Neural cell (in vitro differentiated cells): ENCODE measurements at regions not wholly inside any gene's neighbourhood (a gene's known extent, or its start where the extent isn't known, plus 50 kb on each side); places are given as distances from the start of the nearest gene placed in this dataset.

Experiments
- H2AFZ ChIP-seq: fragments of 200-600, 300-800 bp; sonication (generic), shearing (Covaris generic); 2 replicates; pipeline ENCODE4 v1.6.0; 2014; ENCODE audit warnings: low read depth, mild to moderate bottlenecking, antibody characterized with exemption, low read length, moderate library complexity
- H3F3A ChIP-seq: fragments of 200-600 bp; shearing (Covaris generic); 2 replicates; pipeline ENCODE4 v1.6.1; 2016; ENCODE audit warnings: mild to moderate bottlenecking, moderate library complexity, mixed read lengths, antibody characterized with exemption, low read length; ENCODE audit not compliant: insufficient read depth, poor library complexity, severe bottlenecking
- H3K27ac ChIP-seq: fragments of 200-600, 300-800 bp; sonication (generic), shearing (Covaris generic); 2 replicates; pipeline ENCODE4 v1.5.1; 2014; ENCODE audit warnings: mild to moderate bottlenecking, low read length, moderate library complexity
- H3K27me3 ChIP-seq: fragments of 300-800, 200-600 bp; sonication (generic), shearing (Covaris generic); 2 replicates; pipeline ENCODE4 v1.6.0; 2014; ENCODE audit warnings: mild to moderate bottlenecking, low read depth, low read length, moderate library complexity; ENCODE audit not compliant: insufficient read depth
- H3K36me3 ChIP-seq: fragments of 300-800, 200-600 bp; sonication (generic), shearing (Covaris generic); 2 replicates; pipeline ENCODE4 v1.5.1; 2014; ENCODE audit warnings: mild to moderate bottlenecking, antibody characterized with exemption, low read length, moderate library complexity; ENCODE audit not compliant: insufficient read depth
- H3K4me2 ChIP-seq: fragments of 300-800, 200-600 bp; sonication (generic), shearing (Covaris generic); 2 replicates; pipeline ENCODE4 v1.6.0; 2014; ENCODE audit warnings: mild to moderate bottlenecking, low read length
- H3K4me3 ChIP-seq: fragments of 300-800, 200-600 bp; sonication (generic), shearing (Covaris generic); 2 replicates; pipeline ENCODE4 v1.5.1; 2014; ENCODE audit warnings: mild to moderate bottlenecking, low read length, moderate library complexity
- H3K79me2 ChIP-seq: fragments of 200-600 bp; shearing (Covaris generic); replicated peaks from 2 replicates; pipeline ENCODE4 v1.6.0; 2014; ENCODE audit warnings: mild to moderate bottlenecking, low read length, moderate library complexity; ENCODE audit not compliant: insufficient read depth
- H3K9ac ChIP-seq: fragments of 300-800, 200-600 bp; sonication (generic), shearing (Covaris generic); 2 replicates; pipeline ENCODE4 v1.6.1; 2016; ENCODE audit warnings: mild to moderate bottlenecking, low read length, mixed read lengths
- H3K9me2 ChIP-seq: fragments of 200-600 bp; shearing (Covaris generic); 2 replicates; pipeline ENCODE4 v1.6.1; 2016; ENCODE audit warnings: mild to moderate bottlenecking, low read length, mixed read lengths; ENCODE audit not compliant: insufficient read depth
- H3K9me3 ChIP-seq: fragments of 200-600, 300-800 bp; sonication (generic), shearing (Covaris generic); 2 replicates; pipeline ENCODE4 v1.6.1; 2016; ENCODE audit warnings: mild to moderate bottlenecking, mixed run types, low read length, moderate library complexity, mixed read lengths
- H4K20me1 ChIP-seq: fragments of 200-600 bp; shearing (Covaris generic); 2 replicates; pipeline ENCODE4 v1.6.1; 2016; ENCODE audit warnings: mild to moderate bottlenecking, mixed run types; ENCODE audit not compliant: insufficient read depth
- EP300 ChIP-seq: fragments of 450-650 bp; conservative IDR thresholded peaks from 2 replicates; pipeline ENCODE4 v1.6.1; 2014; ENCODE audit warnings: antibody characterized with exemption, mild to moderate bottlenecking, moderate library complexity; ENCODE audit not compliant: poor library complexity, severe bottlenecking
- EZH2 ChIP-seq: fragments of 200-600, 300-800 bp; shearing (Covaris generic), sonication (generic); IDR thresholded peaks from 2 replicates; pipeline ENCODE4 v1.6.1; 2014; ENCODE audit warnings: antibody characterized with exemption, low read length, borderline replicate concordance, mild to moderate bottlenecking; ENCODE audit not compliant: insufficient read depth, poor library complexity, severe bottlenecking
- MXI1 ChIP-seq: fragments of 450-650 bp; conservative IDR thresholded peaks from 2 replicates; pipeline ENCODE4 v1.6.1; 2014; ENCODE audit warnings: antibody characterized with exemption, mild to moderate bottlenecking; ENCODE audit not compliant: poor library complexity, severe bottlenecking
- POLR2AphosphoS5 ChIP-seq: IDR thresholded peaks from 2 replicates; pipeline ENCODE4 v1.6.1; 2012
- RAD21 ChIP-seq: fragments of 450-650 bp; conservative IDR thresholded peaks from 2 replicates; pipeline ENCODE4 v1.6.1; 2014; ENCODE audit warnings: antibody characterized with exemption, mild to moderate bottlenecking, moderate library complexity
- SMC3 ChIP-seq: fragments of 450-650 bp; conservative IDR thresholded peaks from 2 replicates; pipeline ENCODE4 v1.6.1; 2014; ENCODE audit warnings: antibody characterized with exemption, mild to moderate bottlenecking, moderate library complexity; ENCODE audit not compliant: poor library complexity
- TAF1 ChIP-seq: IDR thresholded peaks from 2 replicates; pipeline ENCODE4 v1.6.1; 2012; ENCODE audit warnings: low read depth
- TF ChIP-seq, protein P1 (sequence below): IDR thresholded peaks from 2 replicates; pipeline ENCODE4 v1.6.1; 2012; ENCODE audit warnings: borderline replicate concordance
- TF ChIP-seq, protein P2 (sequence below): fragments of 450-650 bp; IDR thresholded peaks from 2 replicates; pipeline ENCODE4 v1.5.1; 2014; ENCODE audit warnings: antibody characterized with exemption, mild to moderate bottlenecking, moderate library complexity; ENCODE audit not compliant: poor library complexity, severe bottlenecking

DNA sequence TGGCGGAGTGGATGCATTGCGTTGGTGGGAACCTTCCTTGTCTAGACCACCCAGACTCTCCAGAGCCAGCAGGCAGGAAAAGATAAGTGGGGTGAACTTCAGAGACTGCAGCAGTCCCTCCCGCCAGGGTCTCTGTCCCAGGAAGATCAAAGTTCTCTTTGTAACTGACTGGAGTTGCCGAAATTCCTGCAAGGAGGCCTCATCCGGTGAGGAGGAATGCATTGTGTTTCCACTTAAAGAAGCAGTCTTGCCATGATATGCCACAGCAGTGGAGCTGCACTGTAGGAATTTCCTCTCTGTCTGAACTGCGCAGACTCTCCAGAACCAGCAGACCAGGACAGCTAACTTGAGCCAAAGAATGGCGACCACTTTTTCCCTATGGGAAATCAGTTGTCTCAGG lies 1190.4 kb downstream of the TECRL start:
- no peak overlapping the region for H3K27ac ChIP-seq
- H4K20me1 ChIP-seq: no peaks in the 10 kb centered on the region
- H3F3A ChIP-seq: no peaks in the 10 kb centered on the region
- no peak overlapping the region for H2AFZ ChIP-seq
- TF ChIP-seq SMC3 (no peak), EP300 (no peak)
- H3K4me2 ChIP-seq: no peak overlapping the region
- no peaks in the 10 kb centered on the region for H3K9me3 ChIP-seq
- H3K36me3 ChIP-seq: no peaks in the 10 kb centered on the region
- no peak overlapping the region for H3K9ac ChIP-seq
- H3K27me3 ChIP-seq: no peaks in the 10 kb centered on the region
- H3K4me3 ChIP-seq: no peak overlapping the region
- H3K9me2 ChIP-seq: no peaks in the 10 kb centered on the region
- H3K79me2 ChIP-seq: no peaks in the 10 kb centered on the region

DNA sequence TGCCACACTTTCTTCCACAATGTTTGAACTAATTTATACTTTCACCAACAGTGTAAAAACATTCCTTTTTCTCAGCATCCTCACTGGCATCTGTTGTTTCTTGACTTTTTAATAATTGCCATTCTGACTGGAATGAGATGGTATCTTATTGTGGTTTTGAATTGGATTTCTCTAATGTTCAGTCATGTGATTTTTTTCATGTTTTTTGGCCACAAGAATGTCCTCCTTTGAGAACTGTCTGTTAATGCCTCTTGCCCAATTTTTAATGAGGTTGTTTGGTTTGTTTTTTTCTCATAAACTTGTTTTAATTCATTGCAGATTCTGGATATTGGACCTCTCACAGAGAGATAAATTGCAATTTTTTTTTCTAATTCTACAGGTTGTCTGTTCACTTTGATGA lies 1195.2 kb downstream of the TECRL start:
- Histone ChIP-seq H3K9ac (no peak overlapping the region), H3K4me2 (no peak overlapping the region), H3K79me2 (no peaks in the 10 kb centered on the region), H3K27ac (no peak overlapping the region), H3K9me3 (no peaks in the 10 kb centered on the region), H3K36me3 (no peaks in the 10 kb centered on the region), H4K20me1 (no peaks in the 10 kb centered on the region), H3K9me2 (no peaks in the 10 kb centered on the region), H3K4me3 (no peak overlapping the region), H3F3A (no peaks in the 10 kb centered on the region), H3K27me3 (no peaks in the 10 kb centered on the region), H2AFZ (no peak overlapping the region)
- TF ChIP-seq TAF1 (no peak), EZH2 (no peak), SMC3 (no peak), MXI1 (no peak), POLR2AphosphoS5 (no peak), RAD21 (no peak), EP300 (no peak)
- TF ChIP-seq, protein P1, sequence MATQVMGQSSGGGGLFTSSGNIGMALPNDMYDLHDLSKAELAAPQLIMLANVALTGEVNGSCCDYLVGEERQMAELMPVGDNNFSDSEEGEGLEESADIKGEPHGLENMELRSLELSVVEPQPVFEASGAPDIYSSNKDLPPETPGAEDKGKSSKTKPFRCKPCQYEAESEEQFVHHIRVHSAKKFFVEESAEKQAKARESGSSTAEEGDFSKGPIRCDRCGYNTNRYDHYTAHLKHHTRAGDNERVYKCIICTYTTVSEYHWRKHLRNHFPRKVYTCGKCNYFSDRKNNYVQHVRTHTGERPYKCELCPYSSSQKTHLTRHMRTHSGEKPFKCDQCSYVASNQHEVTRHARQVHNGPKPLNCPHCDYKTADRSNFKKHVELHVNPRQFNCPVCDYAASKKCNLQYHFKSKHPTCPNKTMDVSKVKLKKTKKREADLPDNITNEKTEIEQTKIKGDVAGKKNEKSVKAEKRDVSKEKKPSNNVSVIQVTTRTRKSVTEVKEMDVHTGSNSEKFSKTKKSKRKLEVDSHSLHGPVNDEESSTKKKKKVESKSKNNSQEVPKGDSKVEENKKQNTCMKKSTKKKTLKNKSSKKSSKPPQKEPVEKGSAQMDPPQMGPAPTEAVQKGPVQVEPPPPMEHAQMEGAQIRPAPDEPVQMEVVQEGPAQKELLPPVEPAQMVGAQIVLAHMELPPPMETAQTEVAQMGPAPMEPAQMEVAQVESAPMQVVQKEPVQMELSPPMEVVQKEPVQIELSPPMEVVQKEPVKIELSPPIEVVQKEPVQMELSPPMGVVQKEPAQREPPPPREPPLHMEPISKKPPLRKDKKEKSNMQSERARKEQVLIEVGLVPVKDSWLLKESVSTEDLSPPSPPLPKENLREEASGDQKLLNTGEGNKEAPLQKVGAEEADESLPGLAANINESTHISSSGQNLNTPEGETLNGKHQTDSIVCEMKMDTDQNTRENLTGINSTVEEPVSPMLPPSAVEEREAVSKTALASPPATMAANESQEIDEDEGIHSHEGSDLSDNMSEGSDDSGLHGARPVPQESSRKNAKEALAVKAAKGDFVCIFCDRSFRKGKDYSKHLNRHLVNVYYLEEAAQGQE: no peak
- TF ChIP-seq, protein P2, sequence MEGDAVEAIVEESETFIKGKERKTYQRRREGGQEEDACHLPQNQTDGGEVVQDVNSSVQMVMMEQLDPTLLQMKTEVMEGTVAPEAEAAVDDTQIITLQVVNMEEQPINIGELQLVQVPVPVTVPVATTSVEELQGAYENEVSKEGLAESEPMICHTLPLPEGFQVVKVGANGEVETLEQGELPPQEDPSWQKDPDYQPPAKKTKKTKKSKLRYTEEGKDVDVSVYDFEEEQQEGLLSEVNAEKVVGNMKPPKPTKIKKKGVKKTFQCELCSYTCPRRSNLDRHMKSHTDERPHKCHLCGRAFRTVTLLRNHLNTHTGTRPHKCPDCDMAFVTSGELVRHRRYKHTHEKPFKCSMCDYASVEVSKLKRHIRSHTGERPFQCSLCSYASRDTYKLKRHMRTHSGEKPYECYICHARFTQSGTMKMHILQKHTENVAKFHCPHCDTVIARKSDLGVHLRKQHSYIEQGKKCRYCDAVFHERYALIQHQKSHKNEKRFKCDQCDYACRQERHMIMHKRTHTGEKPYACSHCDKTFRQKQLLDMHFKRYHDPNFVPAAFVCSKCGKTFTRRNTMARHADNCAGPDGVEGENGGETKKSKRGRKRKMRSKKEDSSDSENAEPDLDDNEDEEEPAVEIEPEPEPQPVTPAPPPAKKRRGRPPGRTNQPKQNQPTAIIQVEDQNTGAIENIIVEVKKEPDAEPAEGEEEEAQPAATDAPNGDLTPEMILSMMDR: no peak

DNA sequence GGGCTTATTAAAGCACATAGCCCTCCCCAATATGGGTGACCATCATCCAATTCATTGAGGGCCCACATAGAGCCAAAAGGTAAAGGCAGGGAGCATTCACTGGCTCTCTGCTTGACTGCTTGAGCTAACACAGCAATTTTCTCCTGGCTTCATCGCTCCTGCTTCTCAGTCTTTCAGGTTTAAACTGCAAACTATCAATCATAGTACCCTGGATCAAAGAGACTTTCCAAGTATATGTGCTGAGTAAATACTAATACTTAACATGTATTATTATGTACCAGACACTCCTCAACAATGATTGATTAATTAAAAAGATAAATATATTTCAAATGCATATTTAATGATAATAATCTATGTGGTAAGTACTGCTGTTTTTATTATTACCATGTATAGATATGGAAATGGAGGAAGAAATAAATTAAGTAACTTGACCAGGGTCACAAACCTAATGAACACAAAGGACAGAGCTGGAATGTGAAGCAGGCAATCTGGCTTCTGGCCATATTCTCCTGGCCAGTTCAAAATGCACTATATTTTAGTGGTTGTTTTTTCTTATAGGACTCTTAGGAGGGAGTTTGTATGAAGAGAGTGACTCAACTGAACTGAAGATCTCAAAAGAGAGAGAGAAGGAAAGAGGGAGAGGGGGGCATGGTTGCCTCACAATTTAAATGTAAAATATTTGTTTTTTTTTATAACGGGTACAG lies 1197.3 kb downstream of the TECRL start:
- no peaks in the 10 kb centered on the region for H3K36me3 ChIP-seq
- H4K20me1 ChIP-seq: no peaks in the 10 kb centered on the region
- no peak for TF ChIP-seq RAD21
- no peak for TF ChIP-seq EZH2
- TF ChIP-seq, protein P2: no peak
- TF ChIP-seq EP300: no peak
- TF ChIP-seq, protein P1: no peak
- no peak for TF ChIP-seq MXI1
- H3F3A ChIP-seq: no peaks in the 10 kb centered on the region
- H3K9me3 ChIP-seq: no peaks in the 10 kb centered on the region
- H3K79me2 ChIP-seq: no peaks in the 10 kb centered on the region
- H3K27ac ChIP-seq: no peak overlapping the region
- no peaks in the 10 kb centered on the region for H3K9me2 ChIP-seq
- H3K4me2 ChIP-seq: no peak overlapping the region
- H3K27me3 ChIP-seq: no peaks in the 10 kb centered on the region
- no peak overlapping the region for H2AFZ ChIP-seq
- H3K9ac ChIP-seq: no peak overlapping the region
- no peak overlapping the region for H3K4me3 ChIP-seq
